Stimulated activated effector memory CD8-positive, alpha-beta T cell treated with anti-CD3 and anti-CD28 coated beads, Interleukin-12 subunit alpha, Interleukin-12 subunit beta, amount 100 ng/mL, for 72 hours (primary cell): ENCODE measurements at regions not wholly inside any gene's neighbourhood (a gene's known extent, or its start where the extent isn't known, plus 50 kb on each side); places are given as distances from the start of the nearest gene placed in this dataset.

ENCODE experiments used
- ATAC-seq: fragments of 150-1000 bp; cut with Tn5 transposase; 2 replicates; pipeline ENCODE4 v1.10.0; 2021
- DNase-seq, 2 donors: peaks; one replicate each; pipeline ENCODE4 v3.0.0; 2021 to 2022; ENCODE audit warnings: low spot score in 2 of 2
- H3K27ac Mint-ChIP-seq: one replicate; pipeline ENCODE4 v1.8.0; 2022; ENCODE audit warnings: mild to moderate bottlenecking, mixed read lengths
- H3K36me3 Mint-ChIP-seq: one replicate; pipeline ENCODE4 v1.8.0; 2022; ENCODE audit warnings: mild to moderate bottlenecking, mixed read lengths
- H3K4me1 Mint-ChIP-seq: one replicate; pipeline ENCODE4 v1.8.0; 2022; ENCODE audit warnings: mixed read lengths
- H3K4me3 Mint-ChIP-seq: one replicate; pipeline ENCODE4 v1.8.0; 2022; ENCODE audit warnings: mild to moderate bottlenecking, mixed read lengths
- H3K9me3 Mint-ChIP-seq: one replicate; pipeline ENCODE4 v1.8.0; 2022; ENCODE audit warnings: mixed read lengths

GRCh38 chr21:31479222-31479621 is 135.2 kb upstream of the TIAM1 start:
- H3K27ac Mint-ChIP-seq, result no peak overlapping the region
- DNase-seq, result no peak
- H3K4me1 Mint-ChIP-seq, result no peaks in the 10 kb centered on the region
- no peaks in the 10 kb centered on the region for H3K9me3 Mint-ChIP-seq
- no peaks in the 10 kb centered on the region for H3K36me3 Mint-ChIP-seq
- H3K4me3 Mint-ChIP-seq, result no peak overlapping the region
- no peak for ATAC-seq

GRCh38 chr21:31476263-31477022 is 132.4 kb upstream of the TIAM1 start:
- ATAC-seq (no peak), DNase-seq (no peak)
- no peak overlapping the region for H3K27ac Mint-ChIP-seq
- H3K4me1 Mint-ChIP-seq, result no peaks in the 10 kb centered on the region
- no peak overlapping the region for H3K4me3 Mint-ChIP-seq
- H3K36me3 Mint-ChIP-seq, result peaks cover 5% of the 10 kb centered on the region
- no peaks in the 10 kb centered on the region for H3K9me3 Mint-ChIP-seq

- Mint-ChIP-seq H3K4me3 (no peak overlapping the region), H3K27ac (no peak overlapping the region), H3K4me1 (no peaks in the 10 kb centered on the region), H3K9me3 (no peaks in the 10 kb centered on the region), H3K36me3 (peaks cover 5% of the 10 kb centered on the region)
- no peak for DNase-seq
- no peak for ATAC-seq
Measured at GRCh38 chr21:31475223-31475622, 131.2 kb upstream of the TIAM1 start.

- H3K27ac Mint-ChIP-seq, result peak overlapping the region; percentile 29
- no peak for ATAC-seq
- H3K9me3 Mint-ChIP-seq, result no peaks in the 10 kb centered on the region
- H3K36me3 Mint-ChIP-seq, result peaks cover 5% of the 10 kb centered on the region
- no peak for DNase-seq
- no peaks in the 10 kb centered on the region for H3K4me1 Mint-ChIP-seq
- H3K4me3 Mint-ChIP-seq, result no peak overlapping the region
Measured at GRCh38 chr21:31473685-31474345, 129.8 kb upstream of the TIAM1 start.

GRCh38 chr21:31471865-31472264 is 127.8 kb upstream of the TIAM1 start:
- no peak for ATAC-seq
- no peak for DNase-seq
- no peaks in the 10 kb centered on the region for H3K4me1 Mint-ChIP-seq
- no peak overlapping the region for H3K27ac Mint-ChIP-seq
- H3K9me3 Mint-ChIP-seq, result no peaks in the 10 kb centered on the region
- no peak overlapping the region for H3K4me3 Mint-ChIP-seq
- H3K36me3 Mint-ChIP-seq, result peaks cover 5% of the 10 kb centered on the region

- H3K27ac Mint-ChIP-seq, result no peak overlapping the region
- H3K36me3 Mint-ChIP-seq, result peaks cover 5% of the 10 kb centered on the region
- no peaks in the 10 kb centered on the region for H3K9me3 Mint-ChIP-seq
Measured at GRCh38 chr21:31470896-31471694, 127.0 kb upstream of the TIAM1 start.

GRCh38 chr21:31460980-31461379 is 116.9 kb upstream of the TIAM1 start:
- ATAC-seq (no peak), DNase-seq (no peak)
- no peak overlapping the region for H3K27ac Mint-ChIP-seq
- H3K9me3 Mint-ChIP-seq, result no peaks in the 10 kb centered on the region
- no peaks in the 10 kb centered on the region for H3K36me3 Mint-ChIP-seq
- no peak overlapping the region for H3K4me3 Mint-ChIP-seq
- no peaks in the 10 kb centered on the region for H3K4me1 Mint-ChIP-seq

More at GRCh38 chr21:31470896-31471694, 127.0 kb upstream of the TIAM1 start:
- Mint-ChIP-seq H3K4me3 (no peak overlapping the region), H3K4me1 (no peaks in the 10 kb centered on the region)
- DNase-seq (no peak), ATAC-seq (no peak)

- DNase-seq (no peak), ATAC-seq (no peak)
- no peaks in the 10 kb centered on the region for H3K36me3 Mint-ChIP-seq
- no peak overlapping the region for H3K4me3 Mint-ChIP-seq
- no peaks in the 10 kb centered on the region for H3K4me1 Mint-ChIP-seq
- H3K9me3 Mint-ChIP-seq, result no peaks in the 10 kb centered on the region
- no peak overlapping the region for H3K27ac Mint-ChIP-seq
Measured at GRCh38 chr21:31459457-31459856, 115.4 kb upstream of the TIAM1 start.

- no peak overlapping the region for H3K27ac Mint-ChIP-seq
- H3K4me1 Mint-ChIP-seq, result no peaks in the 10 kb centered on the region
- H3K4me3 Mint-ChIP-seq, result no peak overlapping the region
- ATAC-seq (no peak), DNase-seq (no peak)
- H3K9me3 Mint-ChIP-seq, result peaks cover 2% of the 10 kb centered on the region
- H3K36me3 Mint-ChIP-seq, result no peaks in the 10 kb centered on the region
Measured at GRCh38 chr21:31457675-31458074, 113.6 kb upstream of the TIAM1 start.

GRCh38 chr21:31456201-31456600 is 112.1 kb upstream of the TIAM1 start:
- H3K36me3 Mint-ChIP-seq, result no peaks in the 10 kb centered on the region
- H3K27ac Mint-ChIP-seq, result no peak overlapping the region

GRCh38 chr21:31455506-31455905 is 111.4 kb upstream of the TIAM1 start:
- ATAC-seq (no peak), DNase-seq (no peak)
- Mint-ChIP-seq H3K9me3 (peaks cover 3% of the 10 kb centered on the region), H3K4me3 (no peak overlapping the region), H3K4me1 (no peaks in the 10 kb centered on the region), H3K27ac (no peak overlapping the region), H3K36me3 (no peaks in the 10 kb centered on the region)

More at GRCh38 chr21:31456201-31456600, 112.1 kb upstream of the TIAM1 start:
- DNase-seq, result no peak
- Mint-ChIP-seq H3K9me3 (peaks cover 3% of the 10 kb centered on the region), H3K4me1 (no peaks in the 10 kb centered on the region), H3K4me3 (no peak overlapping the region)
- ATAC-seq, result no peak

- no peak for ATAC-seq
- Mint-ChIP-seq H3K27ac (no peak overlapping the region), H3K4me3 (no peak overlapping the region), H3K36me3 (no peaks in the 10 kb centered on the region), H3K9me3 (peaks cover 3% of the 10 kb centered on the region), H3K4me1 (peaks cover 17% of the 10 kb centered on the region)
- DNase-seq, result no peak
Measured at GRCh38 chr21:31450980-31451379, 106.9 kb upstream of the TIAM1 start.

GRCh38 chr21:31449921-31450535 is 106.0 kb upstream of the TIAM1 start:
- ATAC-seq (no peak), DNase-seq (no peak)
- no peaks in the 10 kb centered on the region for H3K36me3 Mint-ChIP-seq
- no peak overlapping the region for H3K4me3 Mint-ChIP-seq
- peaks cover 3% of the 10 kb centered on the region for H3K9me3 Mint-ChIP-seq
- no peak overlapping the region for H3K27ac Mint-ChIP-seq
- H3K4me1 Mint-ChIP-seq, result peaks cover 24% of the 10 kb centered on the region

- no peak overlapping the region for H3K27ac Mint-ChIP-seq
- no peaks in the 10 kb centered on the region for H3K36me3 Mint-ChIP-seq
- DNase-seq (no peak), ATAC-seq (no peak)
- H3K9me3 Mint-ChIP-seq, result peaks cover 3% of the 10 kb centered on the region
- H3K4me1 Mint-ChIP-seq, result peaks cover 35% of the 10 kb centered on the region
- H3K4me3 Mint-ChIP-seq, result no peak overlapping the region
Measured at GRCh38 chr21:31448496-31448895, 104.4 kb upstream of the TIAM1 start.

- H3K27ac Mint-ChIP-seq, result no peak overlapping the region
- no peaks in the 10 kb centered on the region for H3K36me3 Mint-ChIP-seq
- no peak for ATAC-seq
- H3K4me3 Mint-ChIP-seq, result no peak overlapping the region
- peaks cover 35% of the 10 kb centered on the region for H3K4me1 Mint-ChIP-seq
- no peak for DNase-seq
- no peaks in the 10 kb centered on the region for H3K9me3 Mint-ChIP-seq
Measured at GRCh38 chr21:31447505-31447904, 103.4 kb upstream of the TIAM1 start.
